HG02981 (cell line): ENCODE measurements at regions not wholly inside any gene's neighbourhood (a gene's known extent, or its start where the extent isn't known, plus 50 kb on each side); places are given as distances from the start of the nearest gene placed in this dataset.
A peak's percentile ranks its signal among the peaks of the same experiment; 100 is the strongest.

Experiments
- ATAC-seq: cut with Tn5 transposase; IDR thresholded peaks from one replicate; pipeline ENCODE4 v1.9.1; 2021; ENCODE audit warnings: mild to moderate bottlenecking, moderate library complexity; ENCODE audit not compliant: unreplicated experiment

DNA sequence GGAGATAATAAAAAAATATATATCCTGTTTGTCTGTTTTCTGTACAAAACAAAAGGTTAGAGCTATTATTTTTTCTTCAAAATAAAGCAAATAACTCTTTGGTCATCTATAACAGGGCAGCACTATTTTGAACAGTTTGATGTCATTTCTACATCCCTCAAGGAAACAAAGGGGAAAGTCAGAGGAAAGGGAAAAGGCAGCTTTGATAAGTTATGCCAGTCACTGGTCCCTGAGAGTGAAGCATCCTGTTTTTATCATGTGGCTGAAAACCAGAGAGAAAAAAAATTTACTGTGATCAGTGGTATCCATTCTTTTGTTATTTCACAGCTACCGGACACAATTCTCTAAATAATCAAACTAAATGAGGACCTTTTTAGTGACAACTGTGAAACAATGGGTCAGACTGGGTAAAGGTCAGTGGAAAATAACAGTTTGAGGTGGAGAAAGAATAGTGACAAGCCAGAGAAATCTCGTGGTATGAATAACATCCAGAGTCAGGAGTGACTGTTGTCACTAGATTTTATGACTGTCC lies 356.0 kb downstream of the HDGFL1 start:
- no peak for ATAC-seq

DNA sequence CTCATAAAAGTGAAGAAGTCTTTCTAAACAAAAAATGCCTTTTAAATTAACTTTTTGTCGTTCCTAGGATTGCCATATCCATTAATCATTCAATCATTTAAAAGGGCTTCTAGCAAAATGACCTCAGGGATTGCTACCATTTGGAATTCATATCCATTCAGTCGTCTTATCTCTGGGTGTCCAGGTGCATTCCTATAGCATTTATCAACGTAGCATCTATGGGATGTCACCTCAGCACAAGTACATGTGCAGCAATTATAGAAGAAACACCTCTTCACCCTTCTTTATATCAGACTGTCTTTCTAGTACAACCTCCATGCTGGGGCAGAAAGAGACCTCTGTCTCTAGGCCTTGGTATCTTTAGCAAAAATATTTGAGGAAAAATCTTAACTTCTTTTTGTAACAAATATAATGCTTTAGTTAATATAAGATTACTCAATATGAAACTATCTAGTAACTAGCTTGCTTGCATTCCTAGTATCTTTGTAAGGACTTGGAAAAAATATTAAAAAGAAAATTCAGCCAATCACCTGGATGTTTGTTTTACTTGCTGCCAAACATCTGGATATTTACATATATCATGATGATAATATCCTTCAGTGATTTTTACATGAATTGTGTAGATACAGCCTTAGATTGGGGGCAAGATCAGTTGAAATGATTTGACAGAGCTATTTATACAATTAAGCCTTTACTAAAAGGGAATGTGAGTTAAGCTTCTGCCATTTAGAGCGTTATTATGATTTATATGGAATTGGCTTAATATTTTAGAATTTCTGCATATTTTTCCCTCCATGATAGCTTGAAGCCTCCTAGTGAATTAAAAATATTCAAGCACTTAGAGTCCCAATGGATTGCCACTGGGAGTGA lies 356.8 kb downstream of the HDGFL1 start:
- ATAC-seq: no peak

DNA sequence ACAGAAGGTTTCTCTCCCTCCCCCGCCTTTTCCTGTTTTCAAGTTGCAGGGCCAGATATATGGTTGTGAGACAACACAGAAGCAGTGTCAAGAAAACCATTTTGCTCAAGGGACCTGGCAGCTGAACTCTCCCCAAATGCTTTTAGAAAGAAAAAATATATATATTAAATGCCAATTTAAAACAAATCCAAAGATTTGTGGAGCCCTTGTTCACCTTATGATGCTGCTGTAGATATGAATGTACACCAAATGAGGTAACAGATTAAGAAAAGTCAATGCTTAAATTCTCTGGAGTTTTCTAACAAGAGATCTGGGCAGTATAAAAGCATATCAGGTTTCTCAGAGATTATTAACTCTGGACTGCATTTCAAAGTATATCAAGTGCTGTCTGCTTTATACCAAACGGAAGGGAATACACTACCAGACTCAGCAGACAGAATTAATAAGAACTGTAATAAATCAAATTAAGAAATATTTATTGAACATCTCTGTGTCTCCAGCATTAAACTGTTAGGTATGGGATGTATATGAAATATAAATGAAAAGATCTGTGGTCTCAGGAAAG lies 357.5 kb downstream of the HDGFL1 start:
- ATAC-seq: no peak

DNA sequence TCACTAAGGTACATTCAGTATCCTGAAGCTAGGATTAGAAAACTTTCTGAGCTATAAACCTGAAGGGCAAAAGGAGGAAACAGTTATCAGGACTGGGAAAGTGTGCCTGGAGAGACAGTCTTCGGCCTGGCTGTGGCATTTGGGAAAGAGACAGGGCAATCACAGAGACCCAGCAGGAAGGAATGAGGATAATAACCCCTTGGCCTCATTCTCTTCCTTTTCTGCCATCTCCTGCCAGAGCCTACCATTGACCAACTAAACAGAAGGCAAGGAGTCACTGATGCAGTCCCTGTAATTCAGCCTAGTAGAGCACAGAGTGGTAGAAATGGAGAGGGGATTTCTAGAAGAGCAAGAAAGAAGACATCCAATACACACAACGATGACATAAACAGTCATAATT lies 359.4 kb downstream of the HDGFL1 start:
- no peak for ATAC-seq

DNA sequence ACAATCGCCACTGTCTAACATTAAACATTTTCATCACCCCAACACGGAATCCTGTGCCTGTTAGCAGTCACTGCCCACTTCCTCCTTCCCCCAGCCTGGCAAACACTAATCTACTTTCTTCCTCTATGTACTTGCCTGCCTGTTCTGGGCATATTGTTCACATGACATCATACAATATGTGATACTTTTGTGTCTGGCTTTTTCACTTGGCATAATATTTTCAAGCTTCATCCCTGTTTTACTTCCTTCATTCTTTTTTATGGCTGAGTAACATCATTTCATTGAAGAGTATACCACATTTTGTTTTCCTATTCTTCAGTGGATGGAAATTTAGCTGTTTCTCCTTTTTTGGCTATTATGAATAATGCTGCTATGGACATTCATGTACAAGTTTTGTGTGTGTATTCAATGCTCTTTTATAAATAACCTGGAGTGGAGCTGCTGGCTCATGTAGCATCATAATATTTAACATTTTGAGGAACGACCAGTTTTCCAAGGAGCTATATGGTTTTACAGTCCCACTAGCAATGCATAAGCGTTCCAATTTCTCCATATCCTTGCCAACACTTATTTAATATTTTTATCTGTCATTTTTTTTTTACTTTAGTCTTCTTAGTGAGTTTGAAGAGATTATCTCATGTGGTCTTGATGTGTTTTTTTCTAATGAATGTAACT lies 360.1 kb downstream of the HDGFL1 start:
- ATAC-seq: no peak

DNA sequence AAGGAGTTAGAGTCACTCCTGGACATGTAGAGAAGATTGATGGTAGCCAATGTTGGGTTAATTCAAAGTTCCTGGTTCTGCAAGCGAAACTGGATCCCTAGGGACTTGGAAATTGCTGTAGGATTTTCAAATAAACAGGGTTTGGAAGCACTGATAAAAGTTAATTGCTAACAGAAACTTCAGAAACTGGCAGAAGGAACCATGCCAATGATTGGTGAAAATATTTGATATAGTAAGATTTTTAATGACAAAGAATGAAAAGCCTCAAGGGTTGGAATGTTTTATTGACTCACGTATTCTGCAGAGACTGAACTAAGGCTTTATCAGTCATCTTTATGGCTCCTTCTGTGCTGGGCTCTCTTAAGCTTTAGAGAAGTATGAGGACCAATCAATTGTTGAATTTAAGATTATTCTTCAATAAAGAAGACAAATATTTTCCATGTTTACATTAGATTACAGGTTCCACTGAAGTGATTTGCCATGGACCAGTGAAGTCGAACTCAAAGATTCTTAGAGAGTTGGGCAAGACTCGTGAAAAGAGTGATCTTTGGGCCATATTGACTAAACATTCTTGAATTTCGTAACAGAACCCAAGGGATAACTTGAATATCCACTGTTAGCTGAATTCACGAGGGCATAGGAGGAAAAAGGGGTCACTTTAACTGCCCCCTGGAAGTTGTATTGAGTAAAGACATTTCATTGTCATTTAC lies 371.4 kb downstream of the HDGFL1 start:
- ATAC-seq: no peak

DNA sequence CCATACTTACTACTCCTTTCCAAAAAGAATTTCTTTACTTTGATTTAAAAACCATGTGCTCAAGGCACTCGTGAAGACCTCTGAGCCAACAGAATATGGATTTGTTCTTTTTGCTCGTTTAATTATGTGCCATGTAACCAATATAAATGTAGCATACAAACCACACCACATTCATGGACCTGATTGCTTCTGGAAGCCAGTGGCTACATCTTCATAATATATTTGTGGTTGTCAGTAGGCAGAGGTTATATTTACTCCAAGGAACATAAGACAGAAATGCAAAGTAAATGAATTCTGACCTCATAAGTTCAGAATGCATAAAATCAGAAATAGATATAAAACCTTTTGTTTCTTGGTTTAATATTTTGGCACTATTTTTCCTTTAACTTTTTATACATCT lies 373.0 kb downstream of the HDGFL1 start:
- no peak for ATAC-seq

DNA sequence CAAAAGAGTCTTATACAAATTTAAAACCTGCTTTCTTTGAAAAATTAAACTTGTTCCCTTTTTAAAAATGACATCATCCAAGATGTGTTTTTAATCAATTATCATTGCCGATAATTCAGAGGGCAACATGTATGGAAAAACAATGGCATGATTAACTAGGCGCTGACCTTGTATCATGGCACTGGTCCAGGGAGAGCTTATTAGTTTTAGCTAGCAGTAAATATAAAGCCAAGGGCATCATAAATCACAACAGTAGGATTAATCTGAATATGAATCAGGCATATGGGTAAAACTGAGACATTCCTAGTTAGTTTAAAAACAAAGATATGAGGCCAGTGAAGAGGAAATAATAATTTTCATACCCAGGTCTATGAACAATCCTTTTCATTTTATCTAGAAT lies 374.0 kb downstream of the HDGFL1 start:
- ATAC-seq: no peak

DNA sequence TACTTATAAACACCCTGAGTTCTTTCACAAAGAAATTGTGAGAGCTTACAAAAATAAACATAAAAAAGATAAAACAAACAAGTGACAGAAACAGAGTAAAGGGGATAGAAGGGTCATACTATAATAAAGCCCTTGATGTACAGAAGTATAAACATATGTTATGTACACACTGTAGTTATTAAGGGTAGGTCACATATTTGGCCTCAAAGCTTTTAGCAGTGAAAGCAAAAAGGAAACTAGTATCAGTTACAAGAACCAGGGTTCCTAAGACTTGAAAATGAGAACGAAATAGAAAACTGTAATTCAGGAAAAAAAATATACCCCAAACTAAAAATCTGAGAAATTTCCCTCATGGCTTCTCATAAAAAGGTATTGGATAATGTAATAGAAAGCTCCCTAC lies 380.6 kb downstream of the HDGFL1 start:
- ATAC-seq: no peak

DNA sequence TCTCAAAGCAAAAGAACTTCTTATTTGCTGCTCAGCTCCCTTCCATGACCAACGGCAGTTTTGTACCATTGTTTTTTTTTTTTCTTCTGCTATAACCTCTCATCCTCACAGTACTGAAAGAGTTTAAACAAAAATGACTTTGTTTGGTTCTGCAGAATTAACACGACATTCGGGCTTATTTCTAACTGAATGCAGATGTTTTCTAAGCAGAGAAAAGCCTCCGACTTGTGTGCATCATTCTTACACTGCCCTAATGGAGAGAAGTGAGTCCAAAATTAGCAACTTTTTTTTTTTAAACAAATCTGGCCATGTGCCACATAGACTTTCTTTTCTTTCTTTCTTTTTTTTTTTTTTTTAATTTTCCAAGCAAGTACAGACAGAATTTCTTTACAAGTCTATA lies 382.7 kb downstream of the HDGFL1 start:
- ATAC-seq: no peak

DNA sequence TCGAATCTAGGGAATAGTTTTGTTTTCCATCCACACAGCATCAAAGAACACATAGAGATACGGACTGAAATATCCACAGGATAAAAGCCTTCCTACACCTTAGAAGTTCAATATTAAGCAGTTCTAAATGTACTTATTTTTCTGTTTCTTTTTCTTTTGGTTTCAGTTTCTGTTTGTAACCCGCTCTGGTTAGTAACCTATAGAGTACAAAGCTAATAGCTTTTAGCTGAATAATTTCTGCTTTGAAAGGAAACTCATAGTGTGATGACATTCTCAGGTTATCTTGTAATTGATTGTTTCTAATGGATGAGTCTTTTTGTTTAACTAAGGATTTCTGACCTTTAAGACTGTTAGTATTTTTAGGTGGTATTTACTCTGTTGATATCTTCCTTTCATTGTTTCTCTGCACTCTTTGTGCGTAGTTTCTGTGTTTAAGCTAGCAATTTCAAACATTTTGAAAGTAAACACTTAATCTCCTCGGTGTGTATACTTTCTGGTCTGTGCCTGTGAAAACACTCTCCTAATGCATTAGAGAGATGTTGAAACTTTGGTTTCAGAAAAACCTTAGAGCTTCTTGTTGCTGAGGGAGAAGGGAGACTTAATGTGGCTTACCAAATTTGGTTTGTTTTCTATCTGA lies 385.5 kb downstream of the HDGFL1 start:
- ATAC-seq: peak; percentile 74

DNA sequence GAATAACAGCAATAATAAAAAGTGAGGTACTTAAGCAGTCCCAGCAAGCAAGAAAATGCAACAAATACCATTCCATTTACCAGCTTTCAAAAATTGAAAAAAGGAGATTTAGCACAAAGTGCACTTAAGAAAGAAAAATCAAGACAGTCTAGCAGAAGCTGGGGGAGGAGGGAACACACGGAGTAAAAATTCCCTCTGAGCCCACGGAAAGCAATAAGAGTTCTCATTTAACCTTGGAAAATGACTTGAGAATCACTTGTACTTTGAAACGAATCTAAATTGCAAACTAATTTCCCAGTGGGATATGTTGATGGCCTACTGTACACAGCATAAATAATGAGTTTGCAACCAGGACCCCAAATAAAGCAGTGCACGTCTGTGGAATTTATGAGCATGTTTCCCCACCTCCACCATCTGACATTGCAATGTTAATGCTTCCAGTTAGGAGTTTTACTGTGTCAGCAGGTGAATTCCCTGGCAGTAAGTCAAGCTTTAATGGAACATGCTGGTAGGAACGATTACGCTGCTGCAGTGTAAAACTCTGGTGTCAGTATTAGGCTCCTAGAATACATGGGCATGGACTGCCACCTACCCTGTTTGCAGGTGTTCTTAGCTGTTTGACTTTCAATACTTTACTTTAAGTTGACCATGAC lies 386.8 kb downstream of the HDGFL1 start:
- no peak for ATAC-seq

DNA sequence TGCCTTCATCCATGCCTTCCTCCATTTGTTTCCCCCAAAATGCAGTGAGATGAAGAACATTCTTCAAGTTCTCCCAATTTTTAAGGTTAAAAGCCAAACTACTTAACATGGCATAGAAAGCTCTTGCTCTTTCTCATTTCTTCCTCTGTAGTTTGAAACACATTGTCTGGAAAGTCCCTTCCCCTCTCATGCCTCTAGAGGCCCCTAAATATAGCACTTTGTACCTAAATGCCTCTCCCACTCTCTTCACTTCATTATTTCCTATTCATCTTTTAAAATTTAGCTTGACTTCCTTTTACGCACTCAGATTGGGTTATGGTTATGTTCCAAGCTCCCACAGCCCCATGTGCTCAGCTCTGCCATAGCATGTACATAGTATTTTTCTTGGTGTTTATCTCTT lies 389.3 kb downstream of the HDGFL1 start:
- no peak for ATAC-seq

DNA sequence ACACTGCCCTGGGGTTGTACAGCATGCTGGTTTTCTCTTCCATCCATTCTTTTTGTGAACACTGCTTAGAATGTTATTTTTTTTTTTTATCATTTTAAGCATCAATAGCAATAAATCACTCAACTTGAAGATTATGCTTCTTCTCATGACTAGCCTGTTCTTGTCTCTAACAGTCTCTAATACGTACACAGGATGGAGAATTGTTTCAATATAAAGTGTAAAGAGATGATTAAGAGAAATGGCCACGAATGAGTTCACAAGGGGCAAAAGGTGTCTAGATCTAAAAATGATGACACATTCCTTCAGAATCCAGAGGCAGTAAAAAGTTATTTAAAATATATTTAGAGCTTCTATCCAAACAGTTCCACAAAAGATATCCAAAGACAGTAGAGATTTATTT lies 390.2 kb downstream of the HDGFL1 start:
- no peak for ATAC-seq

DNA sequence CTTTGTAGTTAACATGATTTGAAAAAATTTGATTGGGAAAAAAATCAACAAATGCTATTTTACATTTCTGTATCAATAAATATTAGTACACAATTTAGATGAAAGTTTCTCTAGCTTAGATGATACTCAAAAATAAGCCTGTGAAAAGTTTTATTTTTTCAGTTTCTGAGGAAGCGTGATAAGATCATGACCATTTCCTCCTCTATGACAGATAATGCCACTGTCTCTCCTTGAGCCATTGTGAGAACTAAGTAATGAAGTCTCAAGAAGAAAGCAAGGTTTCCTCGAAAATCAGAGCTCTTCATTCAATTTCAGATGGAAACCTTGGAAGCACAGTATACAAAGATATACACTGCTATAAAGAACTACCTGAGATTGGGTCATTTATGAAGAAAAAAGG lies 395.0 kb downstream of the HDGFL1 start:
- no peak for ATAC-seq

DNA sequence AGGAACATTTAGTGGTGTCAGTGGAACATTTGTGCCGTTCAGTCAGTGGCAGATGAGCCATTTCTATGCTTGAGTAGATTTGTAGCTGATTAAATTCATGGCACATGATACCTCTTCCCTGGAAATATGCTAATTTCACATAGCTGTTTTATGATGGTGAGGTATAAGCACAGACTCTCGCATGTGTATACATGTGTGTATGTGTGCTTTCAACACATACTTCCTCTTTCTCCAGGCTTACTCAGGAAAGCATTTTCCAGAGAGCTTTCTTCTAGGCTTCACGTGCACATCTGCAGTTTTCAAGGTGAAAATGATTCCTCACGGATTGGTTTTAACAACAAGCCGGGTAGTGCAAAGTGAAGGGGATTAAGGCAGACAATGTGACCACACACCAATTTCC lies 396.5 kb downstream of the HDGFL1 start:
- ATAC-seq: no peak

DNA sequence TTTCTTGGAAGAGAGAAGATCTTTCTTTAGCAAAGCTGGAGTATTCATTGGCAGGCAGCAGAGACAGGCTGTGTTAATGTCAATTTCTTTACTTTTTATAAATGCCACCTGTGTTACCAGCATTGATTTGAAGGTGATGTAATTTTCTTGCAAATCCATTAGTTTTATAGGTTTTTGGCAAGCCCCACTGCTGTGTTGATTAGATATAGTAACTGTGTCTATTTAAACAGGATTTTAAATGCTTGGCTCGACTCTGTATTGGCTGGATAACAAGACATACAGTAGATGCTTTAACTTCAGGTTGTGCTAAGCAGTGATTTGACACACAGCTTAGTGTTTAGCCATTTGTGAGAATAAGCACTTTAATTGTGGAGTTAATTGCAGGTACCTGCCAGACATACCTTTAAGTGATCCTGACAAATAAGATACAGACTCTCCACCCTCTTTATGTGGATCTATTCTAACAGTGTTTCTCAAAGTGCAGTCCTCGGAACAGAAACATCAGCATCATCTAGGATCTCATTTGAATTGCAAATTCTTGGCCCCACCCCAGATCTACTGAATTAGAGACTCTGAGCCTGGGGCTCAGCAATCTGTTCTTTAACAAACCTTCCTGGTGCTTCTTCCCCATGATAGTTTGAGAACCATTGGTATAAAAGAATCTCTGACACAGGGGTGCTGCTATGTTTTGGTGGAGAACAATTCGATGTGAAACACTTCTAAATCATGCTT lies 397.5 kb downstream of the HDGFL1 start:
- ATAC-seq: no peak

DNA sequence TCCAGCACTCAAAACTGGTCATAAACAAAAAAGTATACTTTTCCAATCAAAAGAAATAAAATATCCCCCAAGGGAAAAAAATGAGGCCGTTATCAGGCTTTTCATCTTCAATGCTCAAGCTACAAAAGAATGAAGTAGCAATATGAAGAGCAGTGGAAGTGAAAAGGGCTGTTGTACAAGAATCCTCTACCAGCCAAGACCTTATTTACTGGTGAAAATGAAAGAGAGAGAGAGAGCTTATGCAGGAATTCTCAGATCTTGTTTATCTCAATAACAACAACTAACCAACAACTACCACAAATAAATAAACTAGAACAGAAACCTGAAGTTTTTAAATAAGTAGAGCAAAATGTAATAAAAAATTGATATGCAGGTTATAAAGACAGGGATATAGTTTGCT lies 400.6 kb downstream of the HDGFL1 start:
- no peak for ATAC-seq

DNA sequence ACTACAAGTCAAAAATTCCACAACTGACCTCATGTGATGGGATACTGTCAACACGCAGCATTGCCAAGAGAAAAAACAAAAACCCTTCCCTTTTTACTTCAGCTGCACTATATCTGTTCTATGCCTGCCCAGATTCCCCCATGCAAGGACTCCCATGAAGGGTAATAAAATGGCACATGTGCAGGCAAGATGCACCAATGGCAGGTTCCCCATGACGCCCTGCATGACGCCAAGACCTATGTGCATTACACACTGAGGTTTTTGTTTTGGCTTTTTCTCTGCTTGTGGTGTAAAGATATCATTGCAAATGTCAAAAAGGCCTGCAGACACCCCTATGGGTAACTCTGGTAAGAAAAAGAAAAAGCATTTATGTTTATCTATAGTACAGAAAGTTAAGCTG lies 403.4 kb downstream of the HDGFL1 start:
- ATAC-seq: no peak

DNA sequence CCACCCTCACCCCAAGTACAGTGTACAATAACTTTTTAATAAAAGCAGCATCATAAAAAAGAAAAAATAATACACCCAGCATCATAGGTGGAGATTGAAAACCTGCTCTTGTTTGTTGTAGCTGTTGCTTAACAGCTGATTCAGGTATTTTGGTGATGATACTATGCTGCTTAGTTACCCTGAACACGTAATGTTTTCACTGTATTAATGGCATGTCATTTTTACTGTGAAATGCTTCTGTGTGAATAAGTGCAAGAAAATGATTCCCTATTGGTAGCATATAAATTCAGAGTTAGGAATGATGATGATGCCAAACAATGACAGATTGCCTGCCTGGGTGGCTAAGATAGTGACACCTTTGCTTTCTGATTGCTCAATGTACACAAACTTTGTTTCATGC lies 405.7 kb downstream of the HDGFL1 start:
- ATAC-seq: no peak
